ENCODE measurements at regions not wholly inside any gene's neighbourhood (a gene's known extent, or its start where the extent isn't known, plus 50 kb on each side); places are given as distances from the start of the nearest gene placed in this dataset.

DNA sequence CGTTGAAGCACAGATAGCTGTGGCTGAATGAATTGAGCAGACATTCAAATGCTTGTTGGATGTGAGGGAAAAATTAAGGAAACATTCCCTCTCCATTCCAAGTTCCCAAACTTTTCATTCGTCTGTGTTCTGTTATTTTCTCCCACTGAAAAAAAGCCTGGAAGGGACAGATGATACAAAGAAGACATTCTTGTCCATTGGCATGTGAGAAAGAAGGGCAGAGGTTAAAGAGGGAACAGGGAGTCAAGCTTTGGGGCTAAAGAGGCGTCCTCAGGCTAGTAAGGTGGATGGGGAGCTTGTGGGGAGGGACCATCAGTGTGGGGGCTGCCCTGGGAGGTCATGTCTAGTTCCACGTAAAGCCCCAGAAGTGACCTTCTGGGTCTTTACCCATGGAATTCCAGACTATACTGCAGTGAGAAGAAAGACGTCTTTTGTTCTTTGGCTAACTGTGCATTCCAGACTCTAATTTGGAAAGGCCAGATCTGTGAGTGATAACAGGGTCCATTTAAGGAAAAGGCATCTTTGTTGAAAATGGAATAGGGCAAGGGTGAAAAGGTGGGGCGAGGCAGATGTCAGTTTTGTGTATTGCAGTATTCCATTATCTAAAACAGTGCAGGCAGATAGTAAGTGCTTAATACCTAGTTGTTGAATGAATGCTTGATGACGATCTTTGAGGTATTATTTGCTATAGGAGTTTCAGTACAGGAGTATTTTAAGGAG, 117.5 kb downstream of the SOX4 start:
- TF ChIP-seq EZH2 (IDR thresholded peaks at IDR 0.05), result no peak
- TF ChIP-seq POLR2AphosphoS5 (IDR thresholded peaks at IDR 0.05; ENCODE audit: borderline replicate concordance, low read depth, low read length), result no peak
